Muscle layer of colon (tissue), 2 donors: ENCODE measurements at regions not wholly inside any gene's neighbourhood (a gene's known extent, or its start where the extent isn't known, plus 50 kb on each side); places are given as distances from the start of the nearest gene placed in this dataset.

ENCODE experiments used
- H3K27ac ChIP-seq: one replicate; pipeline ENCODE4 v1.7.0; 2013; ENCODE audit warnings: low read depth, mild to moderate bottlenecking, low read length, moderate library complexity
- H3K27me3 ChIP-seq, 2 donors: one replicate each; pipeline ENCODE4 v1.7.0; 2013; ENCODE audit warnings: low read length in 2 of 2, mild to moderate bottlenecking in 2 of 2; ENCODE audit not compliant: insufficient read depth in 2 of 2, control insufficient read depth in 1 of 2
- H3K36me3 ChIP-seq: one replicate; pipeline ENCODE4 v1.7.0; 2013; ENCODE audit warnings: mild to moderate bottlenecking, low read length; ENCODE audit not compliant: insufficient read depth
- H3K4me1 ChIP-seq: one replicate; pipeline ENCODE4 v1.7.0; 2013; ENCODE audit warnings: mild to moderate bottlenecking, low read length; ENCODE audit not compliant: insufficient read depth
- H3K4me3 ChIP-seq, 2 donors: one replicate each; pipeline ENCODE4 v1.7.0; 2013; ENCODE audit warnings: low read length in 2 of 2, low read depth in 1 of 2, mild to moderate bottlenecking in 1 of 2, moderate library complexity in 1 of 2
- H3K9ac ChIP-seq: one replicate; pipeline ENCODE4 v1.7.0; 2013; ENCODE audit warnings: low read length
- H3K9me3 ChIP-seq: one replicate; pipeline ENCODE4 v1.7.0; 2013; ENCODE audit warnings: mild to moderate bottlenecking, low read length
- donor health status: abdominal sarcoma.
- donor health status: Adenocarcinoma of cecum.

DNA sequence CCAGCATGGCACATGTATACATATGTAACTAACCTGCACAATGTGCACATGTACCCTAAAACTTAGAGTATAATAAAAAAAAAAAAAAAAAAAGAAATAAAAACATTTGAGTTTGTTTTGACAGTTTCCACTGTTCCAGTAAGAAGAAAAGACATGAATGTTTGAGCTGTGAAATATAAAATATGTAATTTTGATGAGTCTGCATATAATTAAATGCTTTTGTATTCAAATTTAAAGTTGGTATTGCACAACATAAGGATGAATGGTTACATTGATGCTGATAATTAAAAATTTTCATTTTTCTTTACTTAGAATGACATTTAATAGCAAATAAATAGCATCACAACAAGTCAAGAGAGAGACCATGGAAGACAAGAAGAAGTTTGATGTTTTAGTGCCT lies 212.0 kb upstream of the RRP15 start:
- Histone ChIP-seq H3K36me3 (no peaks in the 10 kb centered on the region), H3K9me3 (no peaks in the 10 kb centered on the region), H3K9ac (no peak overlapping the region), H3K4me1 (no peaks in the 10 kb centered on the region), H3K4me3 (no peak overlapping the region), H3K27me3 (no peaks in the 10 kb centered on the region), H3K27ac (no peak overlapping the region)

DNA sequence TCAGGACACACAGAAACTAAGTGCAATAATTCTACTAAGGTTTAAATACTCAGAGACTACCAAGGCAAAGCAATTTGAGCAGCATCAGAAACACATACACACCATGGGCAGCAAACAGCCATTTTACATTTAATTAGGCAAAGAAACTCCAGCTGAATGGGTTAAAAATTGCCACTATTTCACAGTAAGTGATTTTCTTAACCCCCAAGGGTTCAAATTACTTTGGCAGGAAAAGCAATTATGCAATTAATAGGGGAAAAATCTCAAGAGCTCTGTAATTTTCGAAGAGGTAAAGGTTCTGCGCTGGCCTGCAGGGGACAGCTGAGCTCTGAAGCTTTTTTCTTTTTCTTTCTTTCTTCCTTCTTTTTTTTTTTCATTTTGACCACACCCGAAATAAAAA lies 206.2 kb upstream of the RRP15 start:
- Histone ChIP-seq H3K4me3 (no peak overlapping the region), H3K9me3 (no peaks in the 10 kb centered on the region), H3K27ac (no peak overlapping the region), H3K4me1 (no peaks in the 10 kb centered on the region), H3K27me3 (no peaks in the 10 kb centered on the region), H3K36me3 (no peaks in the 10 kb centered on the region), H3K9ac (no peak overlapping the region)

DNA sequence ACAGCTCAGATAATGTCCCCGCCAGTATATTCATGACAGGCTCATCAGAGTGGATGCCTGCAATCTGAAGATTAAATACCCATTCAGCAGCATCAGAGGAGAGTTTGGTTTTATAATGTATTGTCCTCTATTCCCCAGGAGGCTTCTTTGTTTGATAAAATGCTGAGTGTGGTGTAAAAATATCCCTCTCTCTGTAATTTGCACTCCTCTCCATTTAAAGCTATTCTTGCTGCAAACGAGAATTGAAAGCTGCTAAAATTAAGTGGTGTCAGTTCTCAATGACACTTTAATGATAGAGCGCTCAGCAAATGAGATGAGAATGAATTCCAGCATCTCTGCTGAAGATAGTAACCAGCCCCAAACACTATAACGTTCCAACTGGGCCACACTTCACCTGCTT lies 205.7 kb upstream of the RRP15 start:
- H3K9me3 ChIP-seq, result no peaks in the 10 kb centered on the region
- H3K27me3 ChIP-seq, result no peaks in the 10 kb centered on the region
- no peaks in the 10 kb centered on the region for H3K4me1 ChIP-seq
- H3K9ac ChIP-seq, result no peak overlapping the region
- no peaks in the 10 kb centered on the region for H3K36me3 ChIP-seq
- no peak overlapping the region for H3K4me3 ChIP-seq
- no peak overlapping the region for H3K27ac ChIP-seq

DNA sequence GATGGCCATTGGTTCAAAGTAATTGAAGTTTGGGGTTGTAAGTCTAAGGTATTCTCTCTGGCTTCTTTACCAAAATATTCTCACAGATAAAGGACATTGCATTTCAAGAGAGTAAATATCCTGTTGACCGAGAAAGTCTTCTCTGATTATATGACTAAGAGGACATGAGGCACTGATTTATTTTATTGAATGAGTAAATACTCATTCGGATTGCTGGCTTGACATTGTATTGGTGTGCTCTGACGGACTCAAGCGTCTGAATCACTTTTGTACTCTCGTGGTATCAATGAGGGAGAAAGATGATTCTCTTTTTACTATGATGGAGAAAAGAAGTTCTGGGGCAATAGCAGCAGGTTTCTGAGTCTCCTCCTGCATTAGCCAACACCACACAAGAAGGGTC lies 205.3 kb upstream of the RRP15 start:
- Histone ChIP-seq H3K9ac (no peak overlapping the region), H3K4me1 (no peaks in the 10 kb centered on the region), H3K27ac (no peak overlapping the region), H3K36me3 (no peaks in the 10 kb centered on the region), H3K27me3 (no peaks in the 10 kb centered on the region), H3K9me3 (no peaks in the 10 kb centered on the region), H3K4me3 (no peak overlapping the region)

DNA sequence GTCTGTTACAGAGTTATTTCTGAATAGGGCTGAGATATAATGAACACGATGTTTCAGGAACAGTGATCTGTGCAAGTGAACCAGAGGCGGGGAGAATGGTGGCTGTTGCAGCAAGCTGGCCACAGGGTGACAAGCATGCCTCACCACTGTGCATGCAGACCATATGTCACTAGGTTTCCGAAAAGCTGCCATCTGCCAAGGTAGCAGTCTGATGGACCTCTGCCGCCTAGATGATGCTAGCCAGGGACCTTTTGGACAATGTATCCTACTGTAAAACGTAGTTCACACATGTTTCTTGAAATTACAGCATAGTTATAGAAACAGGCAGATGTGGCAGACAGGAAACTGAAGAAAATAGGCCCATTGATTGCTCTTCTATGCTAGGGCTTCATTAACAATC lies 204.2 kb upstream of the RRP15 start:
- no peak overlapping the region for H3K4me3 ChIP-seq
- H3K36me3 ChIP-seq, result no peaks in the 10 kb centered on the region
- no peaks in the 10 kb centered on the region for H3K9me3 ChIP-seq
- no peaks in the 10 kb centered on the region for H3K27me3 ChIP-seq
- H3K9ac ChIP-seq, result no peak overlapping the region
- no peak overlapping the region for H3K27ac ChIP-seq
- H3K4me1 ChIP-seq, result no peaks in the 10 kb centered on the region

DNA sequence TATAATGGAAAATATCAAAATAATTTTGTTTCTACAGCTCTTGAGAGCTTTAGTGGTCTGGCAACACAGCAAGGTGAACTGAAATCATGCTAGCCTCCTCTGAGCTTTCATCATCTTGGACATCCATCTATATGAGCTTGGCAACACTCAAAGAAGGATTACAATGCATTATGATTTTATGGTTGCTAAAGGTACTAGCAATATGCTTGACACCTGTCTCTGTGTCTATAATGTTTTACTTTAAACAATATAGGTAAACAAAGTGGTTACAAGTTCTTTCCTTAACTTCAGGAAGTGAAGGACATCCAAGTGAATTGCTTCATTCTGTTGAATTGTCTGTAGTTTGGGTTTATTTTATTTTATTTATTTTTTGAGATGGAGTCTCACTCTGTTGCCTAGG lies 203.7 kb upstream of the RRP15 start:
- H3K27ac ChIP-seq, result no peak overlapping the region
- no peaks in the 10 kb centered on the region for H3K27me3 ChIP-seq
- H3K4me1 ChIP-seq, result no peaks in the 10 kb centered on the region
- no peaks in the 10 kb centered on the region for H3K36me3 ChIP-seq
- no peaks in the 10 kb centered on the region for H3K9me3 ChIP-seq
- H3K4me3 ChIP-seq, result no peak overlapping the region
- H3K9ac ChIP-seq, result no peak overlapping the region

DNA sequence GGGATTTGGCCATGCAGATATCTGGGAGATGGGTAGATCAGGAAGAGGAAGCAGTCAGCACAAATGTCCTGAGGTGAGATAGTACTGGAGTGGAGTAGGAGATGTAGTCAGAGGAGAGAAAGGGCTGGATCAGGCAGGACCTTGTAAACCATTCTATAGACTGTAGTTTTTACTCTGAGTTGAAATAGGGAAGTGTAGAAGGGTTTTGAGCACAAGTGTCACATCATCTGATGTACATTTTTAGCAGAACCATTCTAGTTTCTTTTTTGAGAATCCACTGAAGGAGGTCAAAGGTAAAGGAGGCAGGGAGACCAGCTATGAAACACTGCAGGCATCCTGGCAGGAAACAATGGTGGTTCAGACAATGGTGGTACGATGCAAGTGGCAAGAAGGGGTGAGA lies 194.6 kb upstream of the RRP15 start:
- no peaks in the 10 kb centered on the region for H3K9me3 ChIP-seq
- H3K27me3 ChIP-seq, result no peaks in the 10 kb centered on the region
- no peaks in the 10 kb centered on the region for H3K4me1 ChIP-seq
- no peak overlapping the region for H3K27ac ChIP-seq
- H3K36me3 ChIP-seq, result no peaks in the 10 kb centered on the region
- H3K9ac ChIP-seq, result no peak overlapping the region
- no peak overlapping the region for H3K4me3 ChIP-seq

DNA sequence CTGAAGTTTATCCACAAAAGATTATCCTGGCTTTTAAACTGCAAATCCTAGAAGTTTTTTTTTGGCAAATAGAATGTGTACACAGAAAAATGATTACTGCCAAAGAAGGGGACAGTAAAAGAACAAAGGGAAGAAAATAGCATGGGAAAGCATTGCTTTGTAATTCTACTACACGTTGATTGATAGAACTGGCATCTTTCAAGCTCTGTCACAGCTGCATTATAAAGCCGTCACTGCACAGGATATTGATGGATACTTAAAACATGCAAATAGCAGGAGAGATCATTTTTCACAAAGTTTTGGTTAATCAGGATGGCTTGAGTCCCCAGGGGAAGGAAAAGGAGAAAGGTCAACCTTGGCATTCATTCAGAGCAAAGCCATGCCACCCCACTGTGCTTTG lies 183.7 kb upstream of the RRP15 start:
- peaks cover 4% of the 10 kb centered on the region for H3K9me3 ChIP-seq
- no peaks in the 10 kb centered on the region for H3K4me1 ChIP-seq
- no peak overlapping the region for H3K9ac ChIP-seq
- no peaks in the 10 kb centered on the region for H3K36me3 ChIP-seq
- no peak overlapping the region for H3K27ac ChIP-seq
- no peak overlapping the region for H3K4me3 ChIP-seq
- no peaks in the 10 kb centered on the region for H3K27me3 ChIP-seq

DNA sequence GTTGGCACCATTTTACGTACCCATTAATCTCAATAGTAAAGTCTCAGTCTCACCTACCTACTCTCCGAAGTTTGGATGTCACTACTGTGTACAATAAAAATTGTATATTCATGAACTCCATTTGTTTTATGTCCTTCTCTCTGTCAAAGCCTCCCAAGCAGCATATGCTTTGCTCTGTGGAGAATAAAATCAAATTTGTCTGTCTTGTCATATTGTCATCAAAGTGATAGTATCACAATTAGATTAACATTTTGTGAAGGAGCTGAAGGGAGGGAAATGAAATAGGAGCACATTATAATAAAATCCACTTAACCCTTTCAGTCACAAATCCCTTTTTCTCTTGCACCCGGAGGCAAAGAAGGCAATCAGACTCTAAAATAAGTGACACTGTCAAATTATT lies 177.1 kb upstream of the RRP15 start:
- Histone ChIP-seq H3K27ac (no peak overlapping the region), H3K27me3 (no peaks in the 10 kb centered on the region), H3K9me3 (no peaks in the 10 kb centered on the region), H3K36me3 (no peaks in the 10 kb centered on the region), H3K4me3 (no peak overlapping the region), H3K4me1 (no peaks in the 10 kb centered on the region), H3K9ac (no peak overlapping the region)

DNA sequence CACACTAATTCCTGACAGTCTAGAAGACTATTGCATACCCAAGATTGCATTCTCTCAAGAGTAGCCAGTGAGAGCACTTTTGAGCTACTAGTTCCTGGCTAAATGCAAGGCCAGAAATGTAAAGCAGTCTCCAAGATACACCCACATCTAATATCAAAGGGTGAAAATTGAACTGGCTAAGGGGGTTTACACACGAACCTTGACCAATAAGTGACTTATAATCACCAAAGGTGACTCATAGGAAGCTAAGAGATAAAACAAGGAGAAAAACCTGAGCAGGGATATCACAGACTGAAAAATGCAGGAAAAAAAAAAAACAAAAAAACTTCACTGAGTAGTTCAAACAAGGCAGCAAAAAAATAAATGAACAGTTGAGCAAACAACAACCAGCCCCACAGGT lies 172.2 kb upstream of the RRP15 start:
- Histone ChIP-seq H3K36me3 (no peaks in the 10 kb centered on the region), H3K9ac (no peak overlapping the region), H3K4me3 (no peak overlapping the region), H3K27me3 (no peaks in the 10 kb centered on the region), H3K4me1 (no peaks in the 10 kb centered on the region), H3K9me3 (no peaks in the 10 kb centered on the region), H3K27ac (no peak overlapping the region)

DNA sequence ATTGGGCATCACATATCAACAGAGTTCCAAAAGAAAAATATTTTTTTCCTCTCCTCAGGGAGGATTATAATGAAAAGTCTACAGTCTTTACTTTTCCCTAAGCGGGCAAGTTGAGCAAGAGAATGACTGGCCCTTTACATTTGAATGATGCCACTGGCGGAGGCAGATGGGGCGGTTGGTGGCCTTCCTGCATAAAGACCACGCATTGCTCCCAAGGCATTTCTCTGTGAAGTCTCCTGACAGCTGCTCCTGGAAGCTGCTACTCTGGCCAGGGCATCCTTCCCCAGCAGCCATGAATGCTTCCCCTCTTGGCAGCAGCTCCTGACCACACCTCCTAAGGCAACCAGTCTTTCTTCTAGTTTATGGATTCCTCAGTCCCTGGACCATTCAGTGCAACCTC lies 161.1 kb upstream of the RRP15 start:
- H3K9ac ChIP-seq, result no peak overlapping the region
- H3K4me3 ChIP-seq, result no peak overlapping the region
- no peak overlapping the region for H3K27ac ChIP-seq
- H3K4me1 ChIP-seq, result no peaks in the 10 kb centered on the region
- no peaks in the 10 kb centered on the region for H3K9me3 ChIP-seq
- no peaks in the 10 kb centered on the region for H3K36me3 ChIP-seq
- no peaks in the 10 kb centered on the region for H3K27me3 ChIP-seq

DNA sequence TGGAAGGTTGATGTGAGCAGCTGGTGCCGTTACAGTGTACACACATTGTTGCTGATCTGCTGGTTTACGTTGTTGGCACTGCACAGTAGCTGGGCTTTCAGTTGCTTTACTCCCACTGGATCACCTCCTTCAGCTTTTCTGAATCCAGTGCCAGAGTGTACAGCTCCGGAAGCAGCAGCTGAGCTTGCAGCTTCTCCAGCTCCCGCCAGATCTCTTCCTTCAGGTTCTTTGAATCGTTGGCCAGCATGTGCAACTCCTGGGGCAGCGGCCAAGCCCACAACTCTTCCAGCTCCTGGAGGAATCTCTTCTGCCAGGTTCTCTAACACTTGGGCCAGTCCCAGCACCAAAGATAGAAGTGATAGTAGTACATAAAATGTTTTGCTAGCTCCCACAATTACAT lies 149.7 kb upstream of the RRP15 start:
- no peaks in the 10 kb centered on the region for H3K36me3 ChIP-seq

More for the DNA sequence above, 149.7 kb upstream of the RRP15 start:
- Histone ChIP-seq H3K9ac (no peak overlapping the region), H3K9me3 (no peaks in the 10 kb centered on the region), H3K4me3 (no peak overlapping the region), H3K4me1 (no peaks in the 10 kb centered on the region), H3K27me3 (no peaks in the 10 kb centered on the region), H3K27ac (no peak overlapping the region)
